PC-9 (cell line): ENCODE measurements at regions not wholly inside any gene's neighbourhood (a gene's known extent, or its start where the extent isn't known, plus 50 kb on each side); places are given as distances from the start of the nearest gene placed in this dataset.
"Not testable (repeated sequence)": the region's sequence is repeated elsewhere in the genome, so short reads cannot be mapped to it uniquely, and the experiment has no call there.

Source experiments
- BruUV-seq: library from RNA; stranded (reverse); fragments of 400-500 nt; replicated peaks from 2 replicates; lab custom pipeline; 2021; lab: Mats Ljungman, UMichigan
- CTCF ChIA-PET: fragments of 300-600 bp; sonication (Branson Sonifier 250); formaldehyde crosslinking; loops from one replicate; lab custom pipeline; 2022; ENCODE audit warnings: antibody characterized with exemption; lab: Charles Lee
- POLR2A ChIA-PET: fragments of 300-600 bp; sonication (Branson Sonifier 250); formaldehyde crosslinking; loops from one replicate; lab custom pipeline; 2022; ENCODE audit warnings: antibody characterized with exemption; ENCODE audit not compliant: unreplicated experiment; lab: Charles Lee
- DNase-seq, 2 experiments: peaks; one replicate each; pipeline versions ENCODE4 v3.0.0 to v3.0.0-alpha.2; 2015 to 2022; ENCODE audit warnings: mixed read lengths in 1 of 2
- H2AFZ ChIP-seq: fragments of 200-600 bp; sonication (generic); 2 replicates; pipeline ENCODE4 v1.8.1; 2017; ENCODE audit warnings: antibody characterized with exemption
- H3F3A ChIP-seq: fragments of 200-600 bp; sonication (generic); 2 replicates; pipeline ENCODE4 v1.8.1; 2017; ENCODE audit warnings: antibody characterized with exemption, mild to moderate bottlenecking, low read depth; ENCODE audit not compliant: insufficient read depth
- H3K27ac ChIP-seq: fragments of 200-600 bp; sonication (generic); 2 replicates; pipeline ENCODE4 v1.6.1; 2016; ENCODE audit warnings: mixed run types
- H3K27me3 ChIP-seq: fragments of 200-600 bp; sonication (generic); 2 replicates; pipeline ENCODE4 v1.6.1; 2016; ENCODE audit warnings: low read depth, mixed run types; ENCODE audit not compliant: insufficient read depth
- H3K36me3 ChIP-seq: fragments of 200-600 bp; sonication (generic); 2 replicates; pipeline ENCODE4 v1.6.1; 2016; ENCODE audit warnings: low read depth, mixed run types
- H3K4me1 ChIP-seq: fragments of 200-600 bp; sonication (generic); replicated peaks from 2 replicates; pipeline ENCODE4 v1.6.1; 2016; ENCODE audit warnings: mixed run types; ENCODE audit not compliant: insufficient read depth
- H3K4me2 ChIP-seq: fragments of 200-600 bp; sonication (generic); 2 replicates; pipeline ENCODE4 v1.6.1; 2017; ENCODE audit warnings: mixed run types
- H3K4me3 ChIP-seq: fragments of 200-600 bp; sonication (generic); 2 replicates; pipeline ENCODE4 v1.6.1; 2016; ENCODE audit warnings: mixed run types
- H3K79me2 ChIP-seq: fragments of 200-600 bp; sonication (generic); 2 replicates; pipeline ENCODE4 v1.6.1; 2017; ENCODE audit warnings: low read depth, mixed run types
- H3K9me2 ChIP-seq: fragments of 200-600 bp; sonication (generic); 2 replicates; pipeline ENCODE4 v1.8.1; 2017; ENCODE audit warnings: mild to moderate bottlenecking; ENCODE audit not compliant: insufficient read depth
- H3K9me3 ChIP-seq: fragments of 200-600 bp; sonication (generic); 2 replicates; pipeline ENCODE4 v1.8.1; 2016; ENCODE audit warnings: low read depth; ENCODE audit not compliant: insufficient read depth
- H4K20me1 ChIP-seq: fragments of 200-600 bp; sonication (generic); 2 replicates; pipeline ENCODE4 v1.8.1; 2017; ENCODE audit not compliant: insufficient read depth
- EZH2 ChIP-seq: fragments of 200-600 bp; sonication (generic); IDR thresholded peaks from 2 replicates; pipeline ENCODE4 v1.8.0; 2017; ENCODE audit warnings: antibody characterized with exemption, low read depth
- intact Hi-C: fragments of 100-400 bp; cut with micrococcal nuclease; formaldehyde crosslinking; loops from one replicate; pipeline ENCODE4 v1.10.0; 2022; ENCODE audit not compliant: unreplicated experiment
- TF ChIP-seq, protein P1 (sequence below): fragments of 200-600 bp; sonication (generic); conservative IDR thresholded peaks from 2 replicates; pipeline ENCODE4 v1.6.1; 2017; ENCODE audit warnings: mixed run types, antibody characterized with exemption, mild to moderate bottlenecking, moderate library complexity

DNA sequence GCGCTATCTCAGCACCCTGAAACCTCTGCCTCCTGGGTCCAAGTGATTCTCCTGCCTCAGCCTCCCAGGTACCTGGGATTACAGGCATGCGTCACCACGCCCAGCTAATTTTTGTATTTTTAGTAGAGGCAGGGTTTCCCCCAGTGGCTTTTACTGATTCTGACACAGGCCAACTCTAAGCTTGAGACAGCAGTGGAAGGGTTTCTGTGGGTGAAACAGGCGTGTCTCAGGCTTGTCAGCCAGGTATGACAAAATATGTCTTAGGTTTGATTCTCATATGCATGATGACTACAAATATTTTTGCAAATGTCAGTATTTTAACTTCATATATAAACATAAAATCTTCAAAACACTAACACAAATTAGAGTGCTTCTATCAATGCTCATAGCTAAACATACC is 952.8 kb upstream of the CDH18 start:
- H3F3A ChIP-seq, DNase-seq, H3K4me3 ChIP-seq, H3K27ac ChIP-seq, H3K27me3 ChIP-seq, POLR2A ChIA-PET, H3K79me2 ChIP-seq, H3K4me1 ChIP-seq, H3K9me2 ChIP-seq, H3K4me2 ChIP-seq, intact Hi-C loops, H3K36me3 ChIP-seq, BruUV-seq, H2AFZ ChIP-seq, CTCF ChIA-PET, H3K9me3 ChIP-seq, H4K20me1 ChIP-seq: not testable (repeated sequence)

DNA sequence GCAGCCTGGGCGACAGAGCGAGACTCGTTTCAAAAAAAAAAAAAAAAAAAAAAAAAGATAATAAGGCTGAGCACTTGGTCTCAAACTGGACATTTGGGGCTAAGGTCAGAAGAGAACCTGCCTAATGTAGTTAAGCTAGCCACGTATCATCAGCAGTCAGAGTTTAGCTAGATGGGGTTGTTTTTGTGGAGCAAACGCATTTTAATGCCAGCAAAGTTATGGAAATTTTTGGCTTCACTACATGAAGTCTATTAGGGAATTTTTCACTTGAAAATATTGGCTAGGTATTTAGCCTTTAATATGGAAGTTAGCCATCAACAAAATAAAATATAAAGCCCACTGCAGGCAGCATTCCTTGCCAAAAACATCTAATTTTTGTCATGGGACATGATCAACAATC is 902.9 kb upstream of the CDH18 start:
- intact Hi-C loops, H3F3A ChIP-seq, H3K4me1 ChIP-seq, H3K4me3 ChIP-seq, H3K27ac ChIP-seq, H3K9me3 ChIP-seq, POLR2A ChIA-PET, H3K36me3 ChIP-seq, H4K20me1 ChIP-seq, H3K4me2 ChIP-seq, H2AFZ ChIP-seq, H3K9me2 ChIP-seq, H3K79me2 ChIP-seq, BruUV-seq, DNase-seq, H3K27me3 ChIP-seq: not testable (repeated sequence)
- CTCF ChIA-PET = interaction anchor here (0.7 kb wide), 1 partner anchor 516 kb away, joined by 10 read pairs; no protein-coding TSS in a partner anchor

DNA sequence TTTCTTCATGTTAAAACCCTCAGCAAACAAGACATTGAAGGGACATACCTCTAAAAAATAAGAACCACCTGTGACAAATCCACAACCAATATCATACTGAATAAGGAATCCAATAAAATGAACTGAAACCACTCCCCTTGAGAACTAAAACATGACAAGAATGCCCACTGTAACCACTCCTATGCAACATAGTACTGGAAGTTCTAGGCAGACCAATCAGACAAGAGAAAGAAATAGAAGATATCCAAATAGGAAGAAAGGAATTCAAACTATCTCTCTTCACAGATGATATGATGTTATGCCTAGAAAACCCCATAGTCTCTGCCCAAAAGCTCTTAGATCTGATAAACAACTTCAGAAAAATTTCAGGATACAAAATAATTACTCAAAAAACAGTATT is 887.7 kb upstream of the CDH18 start:
- H3K9me3 ChIP-seq, H2AFZ ChIP-seq, H3K4me2 ChIP-seq, CTCF ChIA-PET, intact Hi-C loops, H3F3A ChIP-seq, DNase-seq, H4K20me1 ChIP-seq, BruUV-seq, H3K27ac ChIP-seq, H3K4me3 ChIP-seq, H3K27me3 ChIP-seq, H3K4me1 ChIP-seq, H3K9me2 ChIP-seq, H3K36me3 ChIP-seq, H3K79me2 ChIP-seq, POLR2A ChIA-PET: not testable (repeated sequence)

DNA sequence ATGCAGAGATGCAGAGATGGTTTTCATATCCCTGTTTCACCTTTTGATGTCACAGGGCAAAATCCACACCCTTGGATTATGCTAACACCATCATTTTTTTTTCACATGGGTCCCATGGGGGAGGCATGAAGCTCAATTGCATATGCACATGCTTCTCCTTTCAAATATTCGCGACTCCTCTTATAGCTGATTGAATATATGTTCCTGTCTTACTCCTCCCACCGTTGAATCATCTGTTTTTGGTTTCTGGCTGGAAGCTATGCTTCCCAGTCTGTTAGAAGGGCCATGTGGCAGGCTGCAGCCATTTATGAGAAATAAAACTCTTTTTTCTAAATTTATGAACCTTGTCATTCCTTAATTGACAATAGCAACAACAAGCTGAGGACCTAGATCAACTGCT is 877.9 kb upstream of the CDH18 start:
- BruUV-seq, H3K9me3 ChIP-seq, H3K79me2 ChIP-seq, DNase-seq, H3F3A ChIP-seq, H3K9me2 ChIP-seq, H3K36me3 ChIP-seq, H3K27me3 ChIP-seq, H3K4me2 ChIP-seq, POLR2A ChIA-PET, H3K4me1 ChIP-seq, H4K20me1 ChIP-seq, H3K4me3 ChIP-seq, CTCF ChIA-PET, intact Hi-C loops, H2AFZ ChIP-seq, H3K27ac ChIP-seq: not testable (repeated sequence)

DNA sequence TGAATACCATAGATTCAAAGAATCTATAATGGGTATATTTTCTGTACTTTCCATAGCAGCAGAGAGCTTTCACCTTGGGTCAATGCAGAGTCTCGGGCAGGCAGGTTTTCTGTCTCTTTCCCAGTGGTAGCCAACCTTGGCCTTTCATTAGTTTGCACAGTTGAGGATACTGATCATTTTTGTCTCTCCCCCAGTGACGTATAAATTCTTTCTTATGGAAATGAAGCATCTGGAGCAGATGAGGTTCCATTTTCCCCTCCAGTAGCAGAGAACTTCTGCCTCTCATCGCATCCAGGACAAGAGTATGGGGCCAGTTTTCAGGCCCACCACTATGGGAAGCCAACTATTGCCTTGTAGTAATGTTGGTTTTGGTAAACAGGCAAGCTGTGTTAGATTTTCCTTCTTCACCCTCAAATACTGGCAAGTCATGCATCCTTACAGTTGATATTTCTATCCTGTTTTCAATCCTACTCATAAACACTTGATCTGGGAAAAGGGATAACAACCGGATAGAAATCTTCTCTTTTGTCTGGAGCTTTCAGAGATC is 845.2 kb upstream of the CDH18 start:
- H3K4me1 ChIP-seq = no peaks in the 10 kb centered on the region
- BruUV-seq = no TSS peak
- no peaks in the 10 kb centered on the region for H4K20me1 ChIP-seq
- ChIA-PET CTCF (no interaction called here), POLR2A (no interaction called here)
- no peaks in the 10 kb centered on the region for H3K79me2 ChIP-seq
- intact Hi-C loops = no loop called here
- no peaks in the 10 kb centered on the region for H3K9me3 ChIP-seq
- H3F3A ChIP-seq = no peaks in the 10 kb centered on the region
- H3K36me3 ChIP-seq = no peaks in the 10 kb centered on the region
- DNase-seq = no peak
- no peak overlapping the region for H3K4me2 ChIP-seq
- H3K4me3 ChIP-seq = no peak overlapping the region
- H3K27ac ChIP-seq = no peak overlapping the region
- no peaks in the 10 kb centered on the region for H3K9me2 ChIP-seq
- no peak for TF ChIP-seq EZH2
- TF ChIP-seq, protein P1, sequence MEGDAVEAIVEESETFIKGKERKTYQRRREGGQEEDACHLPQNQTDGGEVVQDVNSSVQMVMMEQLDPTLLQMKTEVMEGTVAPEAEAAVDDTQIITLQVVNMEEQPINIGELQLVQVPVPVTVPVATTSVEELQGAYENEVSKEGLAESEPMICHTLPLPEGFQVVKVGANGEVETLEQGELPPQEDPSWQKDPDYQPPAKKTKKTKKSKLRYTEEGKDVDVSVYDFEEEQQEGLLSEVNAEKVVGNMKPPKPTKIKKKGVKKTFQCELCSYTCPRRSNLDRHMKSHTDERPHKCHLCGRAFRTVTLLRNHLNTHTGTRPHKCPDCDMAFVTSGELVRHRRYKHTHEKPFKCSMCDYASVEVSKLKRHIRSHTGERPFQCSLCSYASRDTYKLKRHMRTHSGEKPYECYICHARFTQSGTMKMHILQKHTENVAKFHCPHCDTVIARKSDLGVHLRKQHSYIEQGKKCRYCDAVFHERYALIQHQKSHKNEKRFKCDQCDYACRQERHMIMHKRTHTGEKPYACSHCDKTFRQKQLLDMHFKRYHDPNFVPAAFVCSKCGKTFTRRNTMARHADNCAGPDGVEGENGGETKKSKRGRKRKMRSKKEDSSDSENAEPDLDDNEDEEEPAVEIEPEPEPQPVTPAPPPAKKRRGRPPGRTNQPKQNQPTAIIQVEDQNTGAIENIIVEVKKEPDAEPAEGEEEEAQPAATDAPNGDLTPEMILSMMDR = no peak
- H2AFZ ChIP-seq = no peak overlapping the region
- H3K27me3 ChIP-seq = no peaks in the 10 kb centered on the region
